Central memory CD4-positive, alpha-beta T cell (primary cell): ENCODE measurements at regions not wholly inside any gene's neighbourhood (a gene's known extent, or its start where the extent isn't known, plus 50 kb on each side); places are given as distances from the start of the nearest gene placed in this dataset.

Experiments
- DNase-seq: peaks from one replicate; pipeline ENCODE4 v3.0.0; 2022

DNA sequence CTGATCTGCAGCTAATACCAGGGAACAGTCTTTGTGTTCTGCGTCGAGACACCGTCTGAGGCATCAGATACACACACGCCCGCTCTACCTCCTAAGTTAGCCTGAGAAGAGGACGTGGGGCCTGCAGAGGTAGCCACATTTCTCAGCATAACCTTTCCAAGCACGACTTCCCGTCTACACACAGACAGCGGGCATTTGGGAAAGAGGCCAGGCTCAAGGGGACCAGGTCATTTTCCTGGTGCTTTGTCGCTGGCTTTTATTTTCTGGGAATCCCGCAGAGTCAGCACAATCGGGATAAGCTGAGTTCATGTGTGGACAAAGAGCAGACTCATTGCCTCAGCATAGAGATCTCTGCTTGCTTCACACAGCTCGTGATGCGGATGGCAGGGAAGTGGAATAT is 72.5 kb upstream of the SMYD2 start:
- no peak for DNase-seq

DNA sequence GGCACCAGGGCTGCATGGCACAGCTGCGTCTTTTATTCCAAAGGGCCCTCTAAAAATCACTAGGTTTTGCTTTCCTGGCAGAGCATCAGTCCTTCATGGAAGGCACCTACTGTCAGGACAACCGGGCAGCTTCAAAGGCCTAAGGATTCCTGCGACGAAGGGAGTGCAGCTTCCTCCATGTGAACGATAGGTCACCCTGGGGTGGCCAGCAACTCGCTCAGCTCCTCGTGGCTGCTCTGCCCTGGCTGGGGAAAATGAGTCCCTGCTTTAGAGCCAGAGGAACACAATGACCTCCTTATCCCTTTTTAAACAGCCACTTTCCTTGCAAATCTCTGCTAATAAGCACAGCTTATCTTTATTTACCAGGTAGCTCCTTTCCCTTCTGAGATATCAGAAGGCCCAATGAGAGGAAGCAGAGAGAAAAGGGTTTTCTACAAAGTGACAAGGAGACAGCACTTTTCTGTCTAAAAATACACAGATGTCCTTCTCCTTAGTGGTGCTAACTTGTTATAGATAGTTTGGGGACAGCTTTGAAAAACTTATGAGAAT is 71.6 kb upstream of the SMYD2 start:
- DNase-seq = no peak

DNA sequence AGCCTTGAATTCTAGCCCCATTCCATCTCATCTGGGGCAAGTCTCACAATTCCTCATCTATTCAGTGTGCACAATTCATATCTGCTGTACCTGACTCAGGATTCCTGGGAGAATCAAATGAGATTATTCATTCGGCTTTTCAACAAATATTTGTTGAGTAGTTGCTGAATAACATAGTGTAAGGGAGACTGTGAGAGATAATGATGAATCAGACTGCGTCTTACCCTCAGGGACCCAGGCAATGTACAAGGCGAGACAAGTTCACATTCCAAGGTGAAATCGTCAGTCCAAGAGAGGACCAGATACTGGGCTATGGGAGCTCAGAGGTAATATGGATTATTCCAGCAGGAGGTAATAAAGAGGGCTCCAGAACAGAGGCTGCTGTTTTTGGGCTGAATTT is 67.8 kb upstream of the SMYD2 start:
- DNase-seq = no peak

DNA sequence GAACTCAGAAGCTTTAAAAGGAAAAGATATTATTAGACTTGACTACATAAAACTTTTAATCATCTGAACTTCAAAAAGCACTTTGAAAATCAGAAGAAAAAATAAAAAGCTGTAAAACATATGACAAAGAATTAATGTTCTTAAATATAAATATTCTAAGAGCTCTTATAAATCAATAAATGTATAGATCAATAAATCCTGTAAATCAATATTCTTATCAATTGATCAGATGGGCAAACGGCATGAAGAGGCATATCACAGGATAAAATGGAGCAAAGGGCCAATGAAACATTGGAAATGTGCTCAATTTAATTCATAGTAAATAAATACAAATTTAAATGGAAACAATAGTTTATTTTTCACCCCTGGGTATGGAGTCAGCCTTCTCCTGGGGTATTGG is 66.1 kb upstream of the SMYD2 start:
- DNase-seq = no peak

DNA sequence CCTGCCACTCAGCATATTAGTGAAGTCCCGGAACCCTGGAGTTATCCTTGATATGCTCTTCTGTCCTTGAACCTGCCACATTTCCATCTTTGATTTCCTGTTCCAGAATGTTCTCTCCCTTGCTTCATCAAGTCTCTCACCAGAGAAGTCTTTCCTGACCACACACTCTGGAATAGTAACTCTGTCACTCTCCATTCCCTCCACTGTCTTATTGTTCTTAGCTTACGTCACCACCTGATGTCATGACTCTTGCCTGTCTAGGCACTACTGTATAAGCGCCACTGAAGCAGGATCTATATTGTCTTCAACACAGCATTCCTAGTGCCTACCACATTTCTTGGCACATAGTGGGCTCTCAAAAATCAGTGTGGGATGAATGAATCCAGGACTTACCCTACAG is 65.4 kb upstream of the SMYD2 start:
- no peak for DNase-seq

DNA sequence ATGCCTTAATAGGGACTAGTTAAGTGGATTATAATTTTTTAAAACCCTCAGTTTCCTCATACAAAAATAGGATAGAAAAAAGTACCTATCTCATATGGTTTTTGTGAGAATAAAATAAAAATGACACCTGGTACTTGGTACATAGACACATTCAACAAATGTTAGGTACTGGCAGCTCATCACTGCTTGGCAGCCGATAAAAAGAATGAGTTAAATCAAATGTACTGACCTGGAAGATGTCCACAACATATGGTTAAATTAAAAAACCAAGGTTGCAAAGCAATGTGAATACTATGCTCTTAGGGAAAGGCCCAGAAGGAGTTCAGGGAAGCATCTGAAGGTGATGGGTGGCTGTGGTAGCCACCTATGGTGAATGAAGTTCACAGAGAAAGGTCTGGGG is 64.9 kb upstream of the SMYD2 start:
- DNase-seq = no peak

DNA sequence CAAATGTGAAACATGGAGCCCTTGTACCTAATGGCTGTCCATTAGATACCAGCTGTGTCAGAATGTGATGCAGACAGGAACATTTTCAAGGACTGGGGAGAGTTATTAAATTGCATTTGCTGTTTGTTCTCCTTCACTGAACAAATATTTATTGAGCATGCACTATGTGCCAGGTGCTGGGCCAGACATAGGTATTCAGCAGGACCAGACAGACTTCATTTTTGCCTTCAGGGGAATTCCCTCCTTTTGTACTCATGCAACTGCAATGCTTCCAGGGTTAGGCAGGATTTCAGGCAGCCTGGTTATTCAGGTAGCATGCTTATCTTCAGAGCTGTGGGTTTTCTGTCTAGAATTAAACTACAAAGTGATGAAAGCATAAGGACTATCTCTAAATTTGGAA is 64.2 kb upstream of the SMYD2 start:
- no peak for DNase-seq

DNA sequence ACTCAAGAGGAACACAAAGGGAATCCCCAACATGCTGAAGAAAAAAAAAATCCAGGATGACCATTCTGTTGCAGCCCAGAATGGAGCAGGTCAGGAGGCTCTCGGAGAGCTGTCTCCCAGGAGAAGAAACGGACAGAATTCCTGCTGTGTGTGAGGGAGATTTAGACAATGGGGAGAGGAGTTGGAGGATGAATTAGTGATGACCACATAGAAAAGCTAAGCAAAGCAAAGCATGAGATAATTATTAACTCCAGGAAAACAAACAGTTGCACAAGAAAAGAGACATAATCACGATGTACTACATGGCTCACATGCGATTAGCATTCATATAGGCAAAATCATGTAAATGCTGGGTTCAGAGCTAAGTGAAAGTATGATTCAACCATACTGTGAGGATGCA is 61.1 kb upstream of the SMYD2 start:
- no peak for DNase-seq

DNA sequence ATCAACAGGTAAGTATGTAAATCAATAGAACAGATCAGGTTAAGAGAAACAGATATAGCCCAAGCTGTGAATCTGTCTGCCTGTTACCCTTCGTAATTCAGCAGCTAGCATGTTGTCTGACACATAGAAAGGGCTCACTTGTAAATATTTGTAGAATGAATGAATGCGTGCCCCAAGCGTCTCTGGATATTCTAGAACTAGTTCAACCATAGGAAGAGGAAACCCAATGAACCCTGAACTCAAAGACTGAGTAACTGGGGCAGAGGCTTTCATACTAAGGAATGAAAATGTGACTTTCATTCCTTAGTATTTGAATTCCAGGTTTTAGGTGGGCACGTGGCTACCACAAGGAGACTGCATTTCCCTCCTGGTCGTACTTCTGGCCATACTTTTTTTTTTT is 60.1 kb upstream of the SMYD2 start:
- no peak for DNase-seq

DNA sequence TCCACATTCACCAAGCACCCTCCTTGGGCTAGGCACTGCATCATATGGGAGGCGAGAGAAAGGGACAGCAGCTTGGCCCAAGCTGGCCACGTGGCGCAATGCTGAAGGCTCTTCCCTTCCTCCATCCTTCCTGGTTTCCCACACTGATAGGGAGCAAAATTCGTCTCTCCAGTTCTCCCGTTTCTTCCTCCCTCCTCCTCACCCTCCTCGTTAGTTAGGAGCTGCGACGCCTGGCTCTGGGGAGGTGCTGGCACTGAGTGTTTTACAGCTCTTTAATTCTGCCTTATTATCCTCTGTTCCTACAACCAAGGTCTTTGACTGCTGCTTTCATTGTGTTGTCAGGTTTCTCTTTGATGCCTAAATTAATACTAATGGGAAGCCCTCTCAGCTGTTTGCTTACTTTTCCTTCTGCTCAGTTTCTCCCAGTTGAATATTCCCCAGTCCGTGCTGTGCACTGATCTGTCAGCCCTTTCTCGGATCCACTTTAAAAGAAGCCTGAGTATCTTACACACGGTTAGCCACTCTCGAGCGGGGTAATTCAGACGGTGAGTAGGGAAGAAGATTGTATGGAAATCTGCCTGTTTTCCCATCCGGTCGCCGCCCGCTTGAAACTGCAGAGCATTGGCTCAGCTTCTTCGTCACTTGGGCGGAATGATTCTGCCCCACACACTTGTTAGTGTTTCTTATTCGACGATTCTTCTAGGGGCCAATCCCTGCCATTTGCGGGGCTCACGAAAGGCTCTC is 56.2 kb upstream of the SMYD2 start:
- no peak for DNase-seq

DNA sequence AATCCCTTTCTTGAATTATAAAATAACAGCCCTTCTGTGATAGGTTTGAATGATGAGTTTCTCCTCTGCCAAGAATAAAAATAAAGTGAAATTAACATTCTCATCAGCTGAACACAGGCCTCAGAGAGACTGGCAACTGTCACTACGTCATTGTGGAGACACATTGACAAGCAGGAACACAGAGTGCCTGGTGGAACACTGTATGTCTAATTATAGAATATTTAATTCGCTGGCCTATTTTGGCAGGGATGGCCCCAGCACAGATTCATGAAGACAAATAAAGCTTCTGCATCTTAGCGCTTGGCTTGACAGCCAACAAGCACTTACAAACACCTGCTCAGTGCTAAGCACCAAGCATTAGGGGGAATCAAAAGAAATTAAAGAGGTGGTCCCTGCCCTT is 52.0 kb upstream of the SMYD2 start:
- no peak for DNase-seq

DNA sequence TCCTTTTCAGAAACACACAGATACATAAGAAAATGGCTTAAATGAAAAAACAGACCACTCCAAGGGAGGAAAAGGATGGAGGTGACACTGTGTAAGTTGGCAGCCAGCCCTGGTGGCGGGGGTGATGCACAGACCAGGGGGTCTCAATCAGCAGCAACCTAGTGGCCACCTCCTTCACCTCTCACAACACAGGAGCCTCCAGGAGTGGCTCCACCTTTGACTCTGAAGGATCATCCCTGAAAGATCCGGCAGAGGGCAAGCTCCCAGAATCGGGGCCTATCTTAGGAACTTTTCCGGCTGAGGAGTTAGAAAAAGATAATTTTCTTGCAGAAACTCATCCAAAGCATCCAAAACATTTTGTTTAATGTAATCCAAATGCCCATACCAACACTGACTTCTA is 51.2 kb upstream of the SMYD2 start:
- no peak for DNase-seq
